ENCODE measurements at regions not wholly inside any gene's neighbourhood (a gene's known extent, or its start where the extent isn't known, plus 50 kb on each side); places are given as distances from the start of the nearest gene placed in this dataset.

GRCh38 chr18:37805773-37806404, 240.3 kb upstream of the CELF4 start:
- DNase-seq (ENCODE audit: low read depth) = no peak
- FAIRE-seq = no peak
- H3K36me3 ChIP-seq (ENCODE audit: control insufficient read depth, insufficient read depth, low read length) = no peaks in the 10 kb centered on the region
- TF ChIP-seq CTCF (IDR thresholded peaks at IDR 0.05; ENCODE audit: insufficient read depth, low read length, severe bottlenecking) = no peak
- H3K4me3 ChIP-seq (ENCODE audit: low read depth, low read length) = no peak overlapping the region
- no peaks in the 10 kb centered on the region for H3K27me3 ChIP-seq (ENCODE audit: control insufficient read depth, insufficient read depth, low read length)

DNA sequence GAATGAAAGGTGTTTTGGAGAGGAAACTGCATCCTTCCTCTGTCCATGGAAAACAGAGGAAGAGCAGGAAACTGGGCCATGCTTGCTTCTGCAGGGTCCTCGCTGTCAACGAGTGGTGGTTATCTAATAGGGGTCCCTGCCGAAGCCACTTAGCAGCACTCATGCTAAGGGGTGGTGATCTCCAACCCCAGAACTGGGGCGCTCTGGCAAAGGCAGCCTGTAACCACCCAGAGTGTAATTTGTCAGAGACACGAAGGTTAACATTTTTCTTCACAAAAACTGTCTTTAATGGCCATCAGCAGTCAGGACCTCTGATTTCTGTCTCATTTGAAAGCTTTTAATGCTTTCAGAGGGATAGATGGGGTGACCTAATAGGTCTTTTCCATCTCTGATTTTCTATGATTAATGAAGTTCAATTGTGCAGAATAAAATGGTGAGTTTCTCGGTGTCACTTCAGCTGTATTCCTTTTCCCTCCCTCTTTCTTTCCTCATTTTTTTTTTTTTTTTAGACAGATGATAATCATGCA, 231.3 kb upstream of the CELF4 start:
- no peak for TF ChIP-seq CTCF (IDR thresholded peaks at IDR 0.05; ENCODE audit: insufficient read depth, low read length, severe bottlenecking)
- Histone ChIP-seq H3K36me3 (ENCODE audit: control insufficient read depth, insufficient read depth, low read length) (no peaks in the 10 kb centered on the region), H3K4me3 (ENCODE audit: low read depth, low read length) (no peak overlapping the region), H3K27me3 (ENCODE audit: control insufficient read depth, insufficient read depth, low read length) (no peaks in the 10 kb centered on the region)
- DNase-seq (ENCODE audit: low read depth) (no peak), FAIRE-seq (no peak)

GRCh38 chr18:37787452-37787851, 221.9 kb upstream of the CELF4 start:
- no peaks in the 10 kb centered on the region for H3K27me3 ChIP-seq (ENCODE audit: control insufficient read depth, insufficient read depth, low read length)
- H3K4me3 ChIP-seq (ENCODE audit: low read depth, low read length) = no peak overlapping the region
- FAIRE-seq (no peak), DNase-seq (ENCODE audit: low read depth) (no peak)
- TF ChIP-seq CTCF (IDR thresholded peaks at IDR 0.05; ENCODE audit: insufficient read depth, low read length, severe bottlenecking) = no peak
- no peaks in the 10 kb centered on the region for H3K36me3 ChIP-seq (ENCODE audit: control insufficient read depth, insufficient read depth, low read length)

GRCh38 chr18:37783771-37784170, 218.2 kb upstream of the CELF4 start:
- TF ChIP-seq CTCF (IDR thresholded peaks at IDR 0.05; ENCODE audit: insufficient read depth, low read length, severe bottlenecking) = no peak
- no peak for FAIRE-seq
- Histone ChIP-seq H3K27me3 (ENCODE audit: control insufficient read depth, insufficient read depth, low read length) (no peaks in the 10 kb centered on the region), H3K4me3 (ENCODE audit: low read depth, low read length) (no peak overlapping the region), H3K36me3 (ENCODE audit: control insufficient read depth, insufficient read depth, low read length) (no peaks in the 10 kb centered on the region)
- no peak for DNase-seq (ENCODE audit: low read depth)

DNA sequence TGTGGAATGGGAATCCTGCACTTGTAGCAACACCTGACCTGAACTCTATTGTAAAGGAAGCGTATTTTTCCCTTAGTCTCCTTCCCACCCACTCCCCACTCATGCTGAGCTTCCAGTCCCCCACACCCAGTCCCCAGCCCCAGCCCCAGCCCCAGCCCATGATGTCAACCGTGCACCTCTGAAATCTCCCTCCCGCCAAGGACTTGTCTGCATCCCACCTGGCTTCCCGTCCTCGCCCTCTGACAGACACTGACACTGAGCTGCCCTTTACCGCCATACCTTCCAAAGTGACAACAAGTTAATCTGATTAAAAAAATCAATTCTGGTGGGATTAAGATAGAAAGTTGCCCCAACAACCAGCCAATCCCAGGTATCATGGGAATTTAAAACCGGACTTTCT, 213.6 kb upstream of the CELF4 start:
- no peak for FAIRE-seq
- no peak for TF ChIP-seq CTCF (IDR thresholded peaks at IDR 0.05; ENCODE audit: insufficient read depth, low read length, severe bottlenecking)
- H3K4me3 ChIP-seq (ENCODE audit: low read depth, low read length) = no peak overlapping the region
- no peaks in the 10 kb centered on the region for H3K36me3 ChIP-seq (ENCODE audit: control insufficient read depth, insufficient read depth, low read length)
- no peak for DNase-seq (ENCODE audit: low read depth)
- H3K27me3 ChIP-seq (ENCODE audit: control insufficient read depth, insufficient read depth, low read length) = no peaks in the 10 kb centered on the region

All from bronchial epithelial cell (primary cell).